Progenitor cell of endocrine pancreas (in vitro differentiated cells): ENCODE measurements at regions not wholly inside any gene's neighbourhood (a gene's known extent, or its start where the extent isn't known, plus 50 kb on each side); places are given as distances from the start of the nearest gene placed in this dataset.
"Not testable (repeated sequence)": the region's sequence is repeated elsewhere in the genome, so short reads cannot be mapped to it uniquely, and the experiment has no call there.

Source experiments
- DNase-seq: peaks from one replicate; pipeline ENCODE4 v3.0.0; 2021; ENCODE audit warnings: low spot score; ENCODE audit not compliant: unreplicated experiment
- H3K27ac Mint-ChIP-seq: 2 replicates; pipeline ENCODE4 v1.8.0; 2021; ENCODE audit warnings: mild to moderate bottlenecking, moderate library complexity, mixed read lengths
- H3K27me3 Mint-ChIP-seq: 2 replicates; pipeline ENCODE4 v1.8.0; 2021; ENCODE audit warnings: mixed read lengths
- H3K36me3 Mint-ChIP-seq: 2 replicates; pipeline ENCODE4 v1.8.0; 2022; ENCODE audit warnings: mixed read lengths; ENCODE audit not compliant: insufficient read depth
- H3K4me1 Mint-ChIP-seq: 2 replicates; pipeline ENCODE4 v1.8.0; 2021; ENCODE audit warnings: low read depth, mixed read lengths
- H3K4me3 Mint-ChIP-seq: 2 replicates; pipeline ENCODE4 v1.8.0; 2021; ENCODE audit warnings: low read depth, mild to moderate bottlenecking, moderate library complexity, mixed read lengths
- H3K9me3 Mint-ChIP-seq: 2 replicates; pipeline ENCODE4 v1.8.0; 2021; ENCODE audit warnings: low read depth, mixed read lengths
- TF ChIP-seq, protein P1 (sequence below): fragments of 200-600 bp; sonication (generic); IDR thresholded peaks from one replicate; pipeline ENCODE4 v1.5.0; 2021; ENCODE audit warnings: antibody characterized with exemption, mild to moderate bottlenecking; ENCODE audit not compliant: unreplicated experiment

DNA sequence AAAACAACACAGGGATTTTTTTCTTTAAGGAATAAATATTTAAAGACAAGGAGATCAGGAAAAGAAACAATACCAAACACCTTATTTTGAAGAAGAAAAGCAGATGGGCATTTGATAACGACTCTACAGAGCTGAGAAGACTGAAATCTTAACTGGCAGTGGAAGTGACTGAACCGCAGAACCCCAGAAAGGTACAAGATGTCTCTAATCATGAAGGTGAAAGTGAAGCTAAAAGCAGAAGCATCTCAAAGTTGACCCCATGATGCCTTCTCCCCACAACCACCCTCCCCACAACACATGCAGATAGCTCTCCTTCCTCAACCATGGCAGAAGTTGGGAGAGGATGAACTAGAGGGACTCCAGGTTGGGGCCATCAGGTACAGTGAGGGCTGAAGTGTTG lies 129.6 kb downstream of the ZNF648 start:
- no peaks in the 10 kb centered on the region for H3K9me3 Mint-ChIP-seq
- H3K27ac Mint-ChIP-seq, result no peak overlapping the region
- no peaks in the 10 kb centered on the region for H3K4me1 Mint-ChIP-seq
- no peak for DNase-seq
- no peaks in the 10 kb centered on the region for H3K36me3 Mint-ChIP-seq
- no peak overlapping the region for H3K4me3 Mint-ChIP-seq
- TF ChIP-seq, protein P1, sequence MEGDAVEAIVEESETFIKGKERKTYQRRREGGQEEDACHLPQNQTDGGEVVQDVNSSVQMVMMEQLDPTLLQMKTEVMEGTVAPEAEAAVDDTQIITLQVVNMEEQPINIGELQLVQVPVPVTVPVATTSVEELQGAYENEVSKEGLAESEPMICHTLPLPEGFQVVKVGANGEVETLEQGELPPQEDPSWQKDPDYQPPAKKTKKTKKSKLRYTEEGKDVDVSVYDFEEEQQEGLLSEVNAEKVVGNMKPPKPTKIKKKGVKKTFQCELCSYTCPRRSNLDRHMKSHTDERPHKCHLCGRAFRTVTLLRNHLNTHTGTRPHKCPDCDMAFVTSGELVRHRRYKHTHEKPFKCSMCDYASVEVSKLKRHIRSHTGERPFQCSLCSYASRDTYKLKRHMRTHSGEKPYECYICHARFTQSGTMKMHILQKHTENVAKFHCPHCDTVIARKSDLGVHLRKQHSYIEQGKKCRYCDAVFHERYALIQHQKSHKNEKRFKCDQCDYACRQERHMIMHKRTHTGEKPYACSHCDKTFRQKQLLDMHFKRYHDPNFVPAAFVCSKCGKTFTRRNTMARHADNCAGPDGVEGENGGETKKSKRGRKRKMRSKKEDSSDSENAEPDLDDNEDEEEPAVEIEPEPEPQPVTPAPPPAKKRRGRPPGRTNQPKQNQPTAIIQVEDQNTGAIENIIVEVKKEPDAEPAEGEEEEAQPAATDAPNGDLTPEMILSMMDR, result no peak
- H3K27me3 Mint-ChIP-seq, result peaks cover 8% of the 10 kb centered on the region

DNA sequence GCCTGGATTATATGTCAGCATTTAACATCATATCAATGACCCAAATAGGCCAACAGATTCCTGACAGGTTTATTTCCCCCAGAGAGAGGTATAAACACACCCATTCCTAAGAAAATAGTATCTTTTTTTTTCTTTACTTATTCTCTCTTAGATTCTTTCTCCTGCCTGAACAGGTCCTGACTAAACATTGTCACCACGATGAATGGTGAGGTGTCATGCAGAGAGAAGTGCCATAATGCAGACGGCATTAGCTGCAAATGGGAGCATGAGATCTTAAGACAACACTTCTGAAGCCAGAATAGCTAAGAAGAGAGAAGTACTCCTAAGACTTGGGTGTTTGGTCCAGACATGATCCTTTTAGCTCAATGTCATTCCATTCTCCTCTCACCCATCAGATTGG lies 131.3 kb downstream of the ZNF648 start:
- no peaks in the 10 kb centered on the region for H3K36me3 Mint-ChIP-seq
- no peaks in the 10 kb centered on the region for H3K9me3 Mint-ChIP-seq
- no peak overlapping the region for H3K27ac Mint-ChIP-seq
- H3K27me3 Mint-ChIP-seq, result peaks cover 8% of the 10 kb centered on the region
- H3K4me3 Mint-ChIP-seq, result no peak overlapping the region
- no peaks in the 10 kb centered on the region for H3K4me1 Mint-ChIP-seq
- no peak for DNase-seq
- TF ChIP-seq, protein P1, result no peak

DNA sequence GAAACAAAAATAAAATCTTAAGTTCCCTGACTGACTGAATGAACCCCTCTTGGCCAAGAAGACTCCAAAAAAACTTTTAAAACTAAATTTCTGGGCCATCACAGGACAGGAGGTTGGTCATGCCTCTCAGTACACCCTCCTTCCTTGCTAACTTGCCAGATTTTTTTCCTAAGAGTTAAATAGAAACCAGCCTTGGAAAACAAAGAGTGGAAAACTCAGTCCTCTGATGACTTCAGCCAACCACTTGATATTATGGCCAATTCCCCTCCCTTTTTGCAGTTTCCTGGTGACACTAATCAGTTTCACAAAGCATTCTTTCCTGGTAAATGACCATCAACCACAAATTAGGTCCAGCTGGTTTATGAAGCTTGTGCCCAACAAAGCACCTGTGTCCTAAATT lies 134.8 kb downstream of the ZNF648 start:
- no peaks in the 10 kb centered on the region for H3K36me3 Mint-ChIP-seq
- H3K27ac Mint-ChIP-seq, result no peak overlapping the region
- TF ChIP-seq, protein P1, result no peak
- no peaks in the 10 kb centered on the region for H3K4me1 Mint-ChIP-seq
- no peak overlapping the region for H3K4me3 Mint-ChIP-seq
- peaks cover 6% of the 10 kb centered on the region for H3K27me3 Mint-ChIP-seq
- no peak for DNase-seq
- peaks cover 3% of the 10 kb centered on the region for H3K9me3 Mint-ChIP-seq

DNA sequence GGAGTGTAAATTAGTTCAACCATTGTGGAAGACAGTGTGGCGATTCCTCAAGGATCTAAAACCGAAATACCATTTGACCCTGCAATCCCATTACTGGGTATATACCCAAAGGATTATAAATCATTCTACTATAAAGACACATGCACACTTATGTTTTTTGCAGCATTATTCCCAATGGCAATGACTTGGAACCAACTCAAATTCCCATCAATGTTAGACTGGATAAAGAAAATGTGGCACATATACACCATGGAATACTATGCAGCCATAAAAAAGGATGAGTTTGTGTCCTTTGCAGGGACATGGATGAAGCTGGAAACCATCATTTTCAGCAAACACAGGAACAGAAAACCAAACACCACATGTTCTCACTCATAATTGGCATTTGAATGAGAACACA lies 137.5 kb downstream of the ZNF648 start:
- H3K27me3 Mint-ChIP-seq, result peaks cover 11% of the 10 kb centered on the region
- H3K4me1 Mint-ChIP-seq, DNase-seq, H3K27ac Mint-ChIP-seq, H3K4me3 Mint-ChIP-seq, H3K36me3 Mint-ChIP-seq, H3K9me3 Mint-ChIP-seq: not testable (repeated sequence)

DNA sequence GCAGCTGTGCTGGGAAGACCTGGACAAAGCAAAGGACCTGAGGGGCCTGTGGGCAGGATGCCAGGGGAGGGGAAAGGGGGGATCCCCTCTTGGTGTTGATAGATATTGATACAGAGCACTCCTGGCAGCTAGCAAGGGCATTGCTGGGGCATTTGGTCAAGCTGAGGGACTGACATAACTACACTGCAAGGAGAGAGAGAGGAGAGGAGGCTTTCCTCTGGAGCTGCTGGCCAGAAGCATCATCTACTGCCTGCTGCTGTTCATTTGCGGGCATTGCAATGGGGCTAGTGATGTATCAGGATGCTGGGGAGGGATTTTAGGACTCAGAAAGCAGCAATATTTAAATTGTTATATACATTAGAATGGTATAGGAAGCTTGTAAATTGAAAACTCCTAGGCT lies 142.0 kb downstream of the ZNF648 start:
- DNase-seq, result no peak
- Mint-ChIP-seq H3K9me3 (peaks cover 7% of the 10 kb centered on the region), H3K36me3 (no peaks in the 10 kb centered on the region), H3K4me3 (no peak overlapping the region), H3K27me3 (peaks cover 11% of the 10 kb centered on the region), H3K27ac (no peak overlapping the region), H3K4me1 (no peaks in the 10 kb centered on the region)
- TF ChIP-seq, protein P1, result peak; percentile 22

DNA sequence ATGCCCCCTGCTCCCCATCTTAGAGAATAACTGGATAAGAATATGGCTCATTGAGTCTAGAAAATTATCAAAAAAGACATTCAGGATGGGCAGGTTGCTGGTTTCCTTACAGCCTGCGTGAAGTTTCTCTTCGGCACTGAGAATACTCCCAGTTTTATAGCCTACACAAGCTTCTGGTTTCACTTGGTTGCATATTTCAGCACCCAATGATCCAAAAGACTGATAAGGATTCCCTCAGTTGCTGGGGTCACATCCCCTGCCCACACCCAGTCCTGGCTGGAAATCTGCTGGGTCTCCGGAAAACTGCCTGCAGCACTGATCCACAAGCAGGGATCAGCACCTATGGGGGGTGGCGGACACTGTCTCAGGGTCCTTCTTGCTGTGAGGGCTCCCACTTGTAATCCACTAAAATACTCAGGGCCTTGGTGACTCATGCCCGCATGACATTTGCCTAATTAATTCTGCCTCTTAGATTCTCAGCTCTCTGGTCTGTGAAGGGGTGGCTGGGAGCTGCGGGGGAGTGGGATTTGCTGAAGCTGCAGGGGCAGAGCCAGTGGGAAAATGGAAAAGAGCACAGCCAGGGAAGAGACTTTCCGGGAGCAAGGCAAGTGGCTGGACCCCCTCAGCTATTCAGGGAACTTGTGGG lies 142.5 kb downstream of the ZNF648 start:
- DNase-seq, result no peak
- peaks cover 11% of the 10 kb centered on the region for H3K27me3 Mint-ChIP-seq
- no peaks in the 10 kb centered on the region for H3K4me1 Mint-ChIP-seq
- no peak overlapping the region for H3K27ac Mint-ChIP-seq
- no peak overlapping the region for H3K4me3 Mint-ChIP-seq
- TF ChIP-seq, protein P1, result no peak
- H3K36me3 Mint-ChIP-seq, result no peaks in the 10 kb centered on the region
- peaks cover 7% of the 10 kb centered on the region for H3K9me3 Mint-ChIP-seq
